HEK293 (cell line): ENCODE measurements at regions not wholly inside any gene's neighbourhood (a gene's known extent, or its start where the extent isn't known, plus 50 kb on each side); places are given as distances from the start of the nearest gene placed in this dataset.

Source experiments
- CTCF ChIA-PET: fragments of 350-600 bp; formaldehyde crosslinking; extraction: SDS; loops from one replicate; lab custom pipeline; 2021; ENCODE audit warnings: antibody characterized with exemption; lab: Yijun Ruan, JAX
- POLR2A ChIA-PET: fragments of 300-600 bp; formaldehyde crosslinking; extraction: SDS; loops from one replicate; lab custom pipeline; 2020; ENCODE audit warnings: antibody characterized with exemption, inconsistent platforms; lab: Yijun Ruan, JAX
- H3K27ac ChIP-seq: fragments of 200-500 bp; sonication (Bioruptor generic); 2 replicates; pipeline ENCODE4 v1.5.1; 2014; ENCODE audit warnings: low read depth, low read length, control low read depth, inconsistent platforms; ENCODE audit errors: extremely low read depth
- H3K36me3 ChIP-seq, 2 experiments: fragments of 200-500 bp in 1 of 2; sonication (Bioruptor generic) in 1 of 2; 1 replicate in 1 of 2; 2 replicates in 1 of 2; pipeline ENCODE4 v1.5.1; 2014 to 2017; ENCODE audit warnings: inconsistent platforms in 2 of 2, low read length in 2 of 2; ENCODE audit not compliant: control insufficient read depth in 2 of 2, insufficient read depth in 1 of 2
- H3K4me1 ChIP-seq: fragments of 200-500 bp; sonication (Bioruptor generic); 2 replicates; pipeline ENCODE4 v1.5.1; 2014; ENCODE audit warnings: mild to moderate bottlenecking, low read length, inconsistent platforms; ENCODE audit not compliant: control insufficient read depth, insufficient read depth
- H3K4me3 ChIP-seq: 2 replicates; pipeline ENCODE4 v1.5.1; 2011; ENCODE audit warnings: low read depth, mild to moderate bottlenecking, control low read depth, low read length, moderate library complexity
- H3K9me3 ChIP-seq: fragments of 200-500 bp; sonication (Bioruptor generic); 2 replicates; pipeline ENCODE4 v1.5.1; 2014; ENCODE audit warnings: low read depth, low read length, inconsistent platforms; ENCODE audit not compliant: control insufficient read depth, insufficient read depth
- BCL11A ChIP-seq: fragments of 450-650 bp; formaldehyde crosslinking; IDR thresholded peaks from 2 replicates; pipeline ENCODE4 v1.5.1; 2016; ENCODE audit warnings: low read depth, missing biosample characterization, missing genetic modification characterization
- ELK4 ChIP-seq: IDR thresholded peaks from 2 replicates; pipeline ENCODE4 v1.6.1; 2011; ENCODE audit warnings: mild to moderate bottlenecking, low read depth, low read length, borderline replicate concordance
- IKZF3 ChIP-seq: fragments of 450-650 bp; IDR thresholded peaks from 2 replicates; pipeline ENCODE4 v1.5.0; 2018; ENCODE audit warnings: missing biosample characterization, mild to moderate bottlenecking, missing genetic modification characterization, moderate library complexity
- KLF17 ChIP-seq: fragments of 450-650 bp; formaldehyde crosslinking; IDR thresholded peaks from 2 replicates; pipeline ENCODE4 v1.5.1; 2016; ENCODE audit warnings: missing biosample characterization, missing genetic modification characterization
- KLF8 ChIP-seq: fragments of 450-650 bp; formaldehyde crosslinking; IDR thresholded peaks from 2 replicates; pipeline ENCODE4 v1.5.1; 2016; ENCODE audit warnings: missing biosample characterization, missing genetic modification characterization
- SP2 ChIP-seq: fragments of 450-650 bp; formaldehyde crosslinking; IDR thresholded peaks from 2 replicates; pipeline ENCODE4 v1.5.1; 2016; ENCODE audit warnings: missing biosample characterization, missing genetic modification characterization
- ZNF121 ChIP-seq: fragments of 450-650 bp; formaldehyde crosslinking; IDR thresholded peaks from 2 replicates; pipeline ENCODE4 v1.5.1; 2016; ENCODE audit warnings: missing biosample characterization, missing genetic modification characterization
- ZNF2 ChIP-seq: fragments of 450-650 bp; formaldehyde crosslinking; IDR thresholded peaks from 2 replicates; pipeline ENCODE4 v1.5.1; 2016; ENCODE audit warnings: missing biosample characterization, missing genetic modification characterization
- ZNF211 ChIP-seq: fragments of 450-650 bp; formaldehyde crosslinking; IDR thresholded peaks from 2 replicates; pipeline ENCODE4 v1.5.1; 2016; ENCODE audit warnings: low read depth, missing biosample characterization, missing genetic modification characterization
- ZNF223 ChIP-seq: fragments of 450-650 bp; formaldehyde crosslinking; IDR thresholded peaks from 2 replicates; pipeline ENCODE4 v1.5.1; 2016; ENCODE audit warnings: missing biosample characterization, missing genetic modification characterization
- ZNF266 ChIP-seq: fragments of 450-650 bp; formaldehyde crosslinking; IDR thresholded peaks from 2 replicates; pipeline ENCODE4 v1.5.1; 2016; ENCODE audit warnings: missing biosample characterization, missing genetic modification characterization, low read depth
- ZNF280D ChIP-seq: fragments of 450-650 bp; formaldehyde crosslinking; IDR thresholded peaks from 2 replicates; pipeline ENCODE4 v1.5.1; 2016; ENCODE audit warnings: missing biosample characterization, missing genetic modification characterization
- ZNF473 ChIP-seq: fragments of 450-650 bp; formaldehyde crosslinking; IDR thresholded peaks from 2 replicates; pipeline ENCODE4 v1.5.1; 2017; ENCODE audit warnings: missing biosample characterization, missing genetic modification characterization
- ZNF514 ChIP-seq: fragments of 450-650 bp; formaldehyde crosslinking; IDR thresholded peaks from 2 replicates; pipeline ENCODE4 v1.5.1; 2016; ENCODE audit warnings: missing biosample characterization, missing genetic modification characterization
- ZNF544 ChIP-seq: fragments of 450-650 bp; formaldehyde crosslinking; IDR thresholded peaks from 2 replicates; pipeline ENCODE4 v1.5.0; 2017; ENCODE audit warnings: missing biosample characterization, missing genetic modification characterization
- ZNF560 ChIP-seq: fragments of 450-650 bp; formaldehyde crosslinking; IDR thresholded peaks from 2 replicates; pipeline ENCODE4 v1.5.1; 2017; ENCODE audit warnings: missing biosample characterization, missing genetic modification characterization, borderline replicate concordance
- ZNF571 ChIP-seq: fragments of 450-650 bp; formaldehyde crosslinking; IDR thresholded peaks from 2 replicates; pipeline ENCODE4 v1.5.0; 2017; ENCODE audit warnings: missing biosample characterization, missing genetic modification characterization
- ZNF580 ChIP-seq: fragments of 450-650 bp; formaldehyde crosslinking; IDR thresholded peaks from 2 replicates; pipeline ENCODE4 v1.5.1; 2016; ENCODE audit warnings: missing biosample characterization, missing genetic modification characterization
- ZNF639 ChIP-seq: fragments of 450-650 bp; formaldehyde crosslinking; IDR thresholded peaks from 2 replicates; pipeline ENCODE4 v1.5.1; 2016; ENCODE audit warnings: missing biosample characterization, missing genetic modification characterization
- ZNF776 ChIP-seq: fragments of 450-650 bp; formaldehyde crosslinking; IDR thresholded peaks from 2 replicates; pipeline ENCODE4 v1.5.0; 2017; ENCODE audit warnings: missing biosample characterization, missing genetic modification characterization, borderline replicate concordance
- ZNF843 ChIP-seq: fragments of 450-650 bp; formaldehyde crosslinking; IDR thresholded peaks from 2 replicates; pipeline ENCODE4 v1.5.1; 2016; ENCODE audit warnings: missing biosample characterization, missing genetic modification characterization
- ZSCAN16 ChIP-seq: fragments of 450-650 bp; formaldehyde crosslinking; IDR thresholded peaks from 2 replicates; pipeline ENCODE4 v1.5.1; 2016; ENCODE audit warnings: missing biosample characterization, missing genetic modification characterization
- ZSCAN18 ChIP-seq: fragments of 450-650 bp; formaldehyde crosslinking; IDR thresholded peaks from 2 replicates; pipeline ENCODE4 v1.5.1; 2016; ENCODE audit warnings: missing biosample characterization, missing genetic modification characterization

- TF ChIP-seq ZNF639 (tag by site-specific recombination): no peak
- TF ChIP-seq ZSCAN18 (tag by site-specific recombination): no peak
These were observed 113.3 kb upstream of the SHB start (continued) for GRCh38 chr9:38182321-38182720.

- Histone ChIP-seq H3K36me3 (no peaks in the 10 kb centered on the region), H3K27ac (no peak overlapping the region), H3K4me3 (no peak overlapping the region), H3K9me3 (no peaks in the 10 kb centered on the region), H3K4me1 (peaks cover 5% of the 10 kb centered on the region; the same call in 1 of the 2 replicates)
- CTCF ChIA-PET: interaction anchor here (4.3 kb wide), 1 partner anchor 21 kb away, joined by 24 read pairs; no protein-coding TSS in a partner anchor
- POLR2A ChIA-PET: no interaction called here
- TF ChIP-seq KLF17 (no peak), ZNF776 (no peak)
These were observed 112.8 kb upstream of the SHB start for GRCh38 chr9:38181866-38182265.

GRCh38 chr9:38181232-38181631 is 112.2 kb upstream of the SHB start:
- ChIA-PET CTCF (interaction anchor here (0.7 to 4.3 kb wide), 4 partner anchors 20 to 93 kb away, joined by 3 to 24 read pairs (median 3); no protein-coding TSS in a partner anchor), POLR2A (interaction anchor here (0.6 kb wide), 1 partner anchor 1118 kb away, joined by 3 read pairs; no protein-coding TSS in a partner anchor)

More at GRCh38 chr9:38181232-38181631, 112.2 kb upstream of the SHB start:
- no peaks in the 10 kb centered on the region for H3K9me3 ChIP-seq
- no peak overlapping the region for H3K4me3 ChIP-seq
- no peak overlapping the region for H3K27ac ChIP-seq
- H3K4me1 ChIP-seq: peaks cover 5% of the 10 kb centered on the region; the same call in 1 of the 2 replicates
- TF ChIP-seq ZNF280D (tag by site-specific recombination) (no peak), ZNF211 (tag by site-specific recombination) (no peak), ZNF223 (tag by site-specific recombination) (no peak), ZSCAN16 (tag by site-specific recombination) (no peak), ZNF560 (no peak), KLF17 (no peak), ZNF2 (tag by site-specific recombination) (no peak), ZNF580 (tag by site-specific recombination) (no peak), SP2 (tag by site-specific recombination) (no peak), ZNF843 (tag by site-specific recombination) (no peak), ZNF121 (no peak), ZNF544 (tag by site-specific recombination) (no peak), IKZF3 (no peak), ELK4 (no peak), ZNF514 (tag by site-specific recombination) (no peak), ZNF266 (tag by site-specific recombination) (no peak), BCL11A (no peak), ZNF571 (tag by site-specific recombination) (no peak), ZNF473 (tag by site-specific recombination) (no peak), KLF8 (tag by site-specific recombination) (no peak)
- TF ChIP-seq, all 188 proteins: peak for 0
- no peaks in the 10 kb centered on the region for H3K36me3 ChIP-seq
